H7 (cell line): ENCODE measurements at regions not wholly inside any gene's neighbourhood (a gene's known extent, or its start where the extent isn't known, plus 50 kb on each side); places are given as distances from the start of the nearest gene placed in this dataset.

ENCODE experiments used
- DNase-seq: peaks from one replicate; pipeline ENCODE4 v3.0.0; 2012
- H3K27me3 ChIP-seq: 2 replicates; pipeline ENCODE4 v1.6.0; 2011; ENCODE audit warnings: mild to moderate bottlenecking, low read length; ENCODE audit not compliant: control insufficient read depth, insufficient read depth
- H3K36me3 ChIP-seq: replicated peaks from 2 replicates; pipeline ENCODE4 v1.5.1; 2011; ENCODE audit warnings: low read length; ENCODE audit not compliant: control insufficient read depth, insufficient read depth
- H3K4me3 ChIP-seq: 2 replicates; pipeline ENCODE4 v1.5.1; 2011; ENCODE audit warnings: low read depth, mild to moderate bottlenecking, control low read depth, low read length, moderate library complexity; ENCODE audit not compliant: insufficient read depth

DNA sequence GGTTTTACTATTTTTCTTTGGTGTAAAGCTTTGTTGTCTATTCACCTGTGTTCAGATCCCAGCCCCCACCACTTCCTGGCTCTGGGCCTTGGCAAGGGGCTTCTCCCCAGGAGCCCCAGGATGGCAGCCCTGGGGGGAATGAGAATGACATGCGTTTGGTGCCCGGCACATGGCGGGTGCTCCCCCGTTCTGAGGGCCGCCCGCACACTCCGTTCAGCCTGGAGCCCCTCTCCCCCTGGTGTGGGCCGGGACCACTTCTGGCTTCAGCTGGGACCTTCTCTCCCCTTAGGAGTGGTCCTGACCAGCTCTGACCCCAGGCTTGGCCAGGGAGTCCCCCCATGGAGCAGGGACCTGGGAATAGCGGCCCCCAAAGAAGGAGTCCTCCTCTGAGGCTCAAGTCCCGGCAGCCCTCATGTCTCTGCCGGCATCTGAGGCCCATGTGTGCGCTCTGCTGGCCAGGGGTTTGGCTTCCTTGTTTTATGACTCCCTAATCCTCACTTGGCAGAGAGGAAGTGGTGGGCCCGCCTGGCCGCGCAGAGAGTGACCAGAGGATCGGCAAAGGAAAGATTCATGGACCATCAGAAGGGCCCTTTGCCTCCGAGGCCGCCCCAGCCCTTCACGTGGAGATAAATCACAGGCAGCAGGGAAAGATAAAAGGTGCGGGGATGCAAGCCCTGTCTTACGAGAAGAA is 57.0 kb upstream of the LMX1B start:
- Histone ChIP-seq H3K4me3 (no peak overlapping the region), H3K27me3 (no peaks in the 10 kb centered on the region), H3K36me3 (no peaks in the 10 kb centered on the region)
- DNase-seq = peak; percentile 39

DNA sequence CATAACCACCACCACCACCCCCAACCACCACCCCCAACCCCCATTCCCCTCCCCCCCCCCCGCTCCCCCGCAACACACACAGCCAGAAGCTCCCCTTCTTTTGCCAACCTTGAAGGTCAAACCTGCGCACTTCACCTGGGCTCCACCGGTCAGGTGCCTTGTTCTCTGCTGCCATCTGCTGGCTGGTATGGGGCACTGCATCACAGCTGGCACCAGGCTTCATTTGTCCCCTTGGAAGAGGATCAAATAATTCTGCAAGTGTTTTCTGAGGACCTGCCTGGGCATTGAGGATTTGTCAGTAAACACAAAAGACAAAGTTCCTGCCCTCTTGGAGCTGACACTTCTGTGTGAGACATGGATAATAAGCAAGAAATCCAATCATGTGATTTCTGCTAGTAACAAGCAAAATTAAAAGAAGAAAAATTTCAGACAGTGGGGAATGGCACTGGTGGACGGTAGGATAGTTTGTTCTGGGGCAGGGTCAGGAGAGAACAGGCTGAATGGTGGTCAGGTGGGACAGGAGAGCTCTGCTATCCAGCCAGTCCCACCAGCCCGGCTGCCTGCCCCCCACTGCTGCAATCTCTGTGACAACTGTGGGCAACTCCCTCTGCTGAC is 55.6 kb upstream of the LMX1B start:
- H3K27me3 ChIP-seq = no peaks in the 10 kb centered on the region
- H3K4me3 ChIP-seq = no peak overlapping the region
- H3K36me3 ChIP-seq = no peaks in the 10 kb centered on the region
- DNase-seq = peak; percentile 93

DNA sequence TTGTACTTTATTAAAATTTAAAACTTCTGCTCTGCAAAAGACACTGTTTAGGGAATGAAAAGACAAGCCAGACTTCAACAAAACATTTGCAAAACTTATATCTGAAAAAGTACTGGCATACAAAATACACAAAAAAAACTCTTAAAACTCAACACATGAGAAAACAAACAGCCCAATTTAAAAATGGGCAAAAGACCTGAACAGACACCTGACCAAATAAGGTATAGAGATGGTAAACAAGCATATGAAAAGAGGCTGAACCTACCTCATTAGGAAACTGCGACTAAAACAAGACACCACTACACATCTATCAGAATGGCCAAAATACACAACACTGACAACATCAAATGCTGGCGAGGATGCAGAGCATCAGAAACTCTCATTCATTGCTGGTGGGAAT is 54.4 kb upstream of the LMX1B start:
- Histone ChIP-seq H3K4me3 (no peak overlapping the region), H3K36me3 (no peaks in the 10 kb centered on the region), H3K27me3 (no peaks in the 10 kb centered on the region)
- no peak for DNase-seq

DNA sequence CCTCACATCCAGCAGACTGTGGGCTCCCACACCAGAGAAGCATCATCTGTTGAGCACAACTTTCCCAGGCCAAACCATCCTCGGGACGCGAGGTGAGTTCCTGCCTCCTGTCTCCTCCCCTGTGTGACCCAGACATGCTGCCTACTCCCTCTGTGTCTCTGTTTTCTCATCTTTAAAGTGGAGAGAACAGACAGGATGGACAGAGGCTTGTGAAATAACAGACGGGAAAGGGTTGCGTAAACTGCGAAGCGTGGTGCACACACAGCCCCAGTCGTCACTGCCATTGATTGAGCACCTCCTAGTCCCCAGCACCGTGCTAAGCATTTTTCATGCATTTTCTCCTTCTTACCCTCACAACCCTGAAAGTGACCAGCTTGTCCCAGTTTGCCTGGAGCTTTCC is 52.1 kb upstream of the LMX1B start:
- Histone ChIP-seq H3K4me3 (no peak overlapping the region), H3K36me3 (no peaks in the 10 kb centered on the region), H3K27me3 (no peaks in the 10 kb centered on the region)
- DNase-seq = no peak

DNA sequence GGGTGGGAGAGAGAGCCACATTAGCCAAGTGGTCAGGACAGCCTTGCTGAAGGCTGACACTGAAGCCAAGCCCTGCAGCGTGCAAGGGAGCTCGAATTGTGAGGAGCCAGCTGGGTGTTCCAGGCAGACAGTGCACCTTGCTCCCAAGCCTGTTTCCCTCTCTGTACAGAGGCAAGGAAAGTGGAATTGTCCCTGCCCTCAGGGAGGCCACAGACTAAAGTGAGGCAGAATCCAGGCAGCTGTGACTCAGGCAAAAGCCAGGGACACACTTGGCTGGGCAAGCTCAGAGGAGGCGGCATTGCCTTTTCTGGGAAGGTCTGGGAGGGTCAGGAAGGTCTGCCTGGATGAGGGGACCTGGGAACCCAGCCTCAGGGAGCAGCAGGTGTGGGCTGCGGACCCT is 50.2 kb upstream of the LMX1B start:
- H3K36me3 ChIP-seq = no peaks in the 10 kb centered on the region
- DNase-seq = no peak
- H3K4me3 ChIP-seq = no peak overlapping the region
- H3K27me3 ChIP-seq = no peaks in the 10 kb centered on the region
